Calu3 (cell line): ENCODE measurements at regions not wholly inside any gene's neighbourhood (a gene's known extent, or its start where the extent isn't known, plus 50 kb on each side); places are given as distances from the start of the nearest gene placed in this dataset.

Experiments
- BruUV-seq: library from RNA; stranded (reverse); fragments of 400-500 nt; replicated peaks from 2 replicates; lab custom pipeline; 2021; lab: Mats Ljungman, UMichigan
- CTCF ChIA-PET: fragments of 300-600 bp; sonication (Branson Sonifier 250); formaldehyde crosslinking; loops from one replicate; lab custom pipeline; 2022; ENCODE audit warnings: antibody characterized with exemption; lab: Charles Lee
- DNase-seq: peaks from one replicate; pipeline ENCODE4 v3.0.0; 2022
- H3K27ac Mint-ChIP-seq: one replicate; pipeline ENCODE4 v1.8.0; 2022; ENCODE audit warnings: mixed read lengths; ENCODE audit not compliant: unreplicated experiment
- H3K27me3 Mint-ChIP-seq: one replicate; pipeline ENCODE4 v1.8.0; 2022; ENCODE audit warnings: mixed read lengths; ENCODE audit not compliant: unreplicated experiment
- H3K36me3 Mint-ChIP-seq: one replicate; pipeline ENCODE4 v1.8.0; 2022; ENCODE audit warnings: mild to moderate bottlenecking, moderate library complexity, mixed read lengths; ENCODE audit not compliant: insufficient read depth, unreplicated experiment
- H3K4me1 Mint-ChIP-seq: one replicate; pipeline ENCODE4 v1.8.0; 2022; ENCODE audit warnings: mild to moderate bottlenecking, low read depth, mixed read lengths; ENCODE audit not compliant: unreplicated experiment
- H3K4me3 Mint-ChIP-seq: one replicate; pipeline ENCODE4 v1.8.0; 2022; ENCODE audit warnings: mild to moderate bottlenecking, low read depth, moderate library complexity, mixed read lengths; ENCODE audit not compliant: unreplicated experiment
- H3K9me3 Mint-ChIP-seq: one replicate; pipeline ENCODE4 v1.8.0; 2022; ENCODE audit warnings: low read depth, mixed read lengths; ENCODE audit not compliant: unreplicated experiment
- CTCF ChIP-seq: fragments of 200-600 bp; IDR thresholded peaks from one replicate; pipeline ENCODE4 v1.8.0; 2022; ENCODE audit warnings: antibody characterized with exemption; ENCODE audit not compliant: unreplicated experiment
- intact Hi-C: fragments of 100-400 bp; cut with micrococcal nuclease; formaldehyde crosslinking; loops from one replicate; pipeline ENCODE4 v1.10.0; 2022; ENCODE audit not compliant: unreplicated experiment

GRCh38 chr16:47774661-47775060 lies 313.5 kb downstream of the PHKB start:
- intact Hi-C loops = no loop called here
- Mint-ChIP-seq H3K4me1 (peaks cover 5% of the 10 kb centered on the region), H3K36me3 (no peaks in the 10 kb centered on the region), H3K9me3 (peaks cover 3% of the 10 kb centered on the region), H3K27me3 (no peaks in the 10 kb centered on the region), H3K27ac (no peak overlapping the region), H3K4me3 (no peak overlapping the region)
- DNase-seq = peak; percentile 67
- no TSS peak for BruUV-seq
- no peak for TF ChIP-seq CTCF
- CTCF ChIA-PET = interaction anchor here (1.0 kb wide), 1 partner anchor 9 kb away, joined by 3 read pairs; no protein-coding TSS in a partner anchor

GRCh38 chr16:47753659-47754058 lies 292.5 kb downstream of the PHKB start:
- no peak for TF ChIP-seq CTCF
- H3K4me1 Mint-ChIP-seq = no peaks in the 10 kb centered on the region
- intact Hi-C loops = no loop called here

More at GRCh38 chr16:47753659-47754058, 292.5 kb downstream of the PHKB start:
- no peak for DNase-seq
- no peaks in the 10 kb centered on the region for H3K9me3 Mint-ChIP-seq
- CTCF ChIA-PET = no interaction called here
- H3K27me3 Mint-ChIP-seq = peaks cover 12% of the 10 kb centered on the region
- H3K27ac Mint-ChIP-seq = no peak overlapping the region
- no peaks in the 10 kb centered on the region for H3K36me3 Mint-ChIP-seq
- no peak overlapping the region for H3K4me3 Mint-ChIP-seq
- no TSS peak for BruUV-seq
